ENCODE measurements at regions not wholly inside any gene's neighbourhood (a gene's known extent, or its start where the extent isn't known, plus 50 kb on each side); places are given as distances from the start of the nearest gene placed in this dataset. TPM values are rescaled to one million over a fixed set of nuclear protein-coding genes. Genes with fewer than 3 reads are reported as not detected.

DNA sequence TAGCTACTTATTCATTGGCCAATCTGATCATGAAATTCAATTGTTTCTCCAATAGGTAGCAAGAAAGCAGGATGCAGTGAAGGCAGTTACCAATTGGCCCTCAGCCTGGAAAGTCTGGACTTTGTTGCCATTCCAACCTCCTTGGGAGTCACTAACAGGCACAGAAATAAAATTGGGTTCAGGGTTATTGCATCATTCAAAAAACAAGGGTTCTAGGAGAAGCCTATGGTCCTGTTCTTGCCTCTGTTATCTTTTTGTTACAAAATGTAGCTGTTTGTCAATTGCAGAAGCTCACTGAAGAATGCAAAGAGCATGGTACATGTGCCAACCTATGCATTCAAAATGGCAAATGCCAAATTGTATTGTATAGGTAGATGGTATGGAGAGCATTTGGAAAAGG, 51.0 kb upstream of the CCNG1 start:
- no peak overlapping the region for H3K4me2 ChIP-seq (ENCODE audit: insufficient read depth, low read length)
- H3K4me3 ChIP-seq (ENCODE audit: insufficient read depth, low read length), result no peak overlapping the region
- H2AFZ ChIP-seq (ENCODE audit: low read length), result no peak overlapping the region
- no peaks in the 10 kb centered on the region for H3K9me3 ChIP-seq (ENCODE audit: low read depth, low read length)
- TF ChIP-seq, protein P1, sequence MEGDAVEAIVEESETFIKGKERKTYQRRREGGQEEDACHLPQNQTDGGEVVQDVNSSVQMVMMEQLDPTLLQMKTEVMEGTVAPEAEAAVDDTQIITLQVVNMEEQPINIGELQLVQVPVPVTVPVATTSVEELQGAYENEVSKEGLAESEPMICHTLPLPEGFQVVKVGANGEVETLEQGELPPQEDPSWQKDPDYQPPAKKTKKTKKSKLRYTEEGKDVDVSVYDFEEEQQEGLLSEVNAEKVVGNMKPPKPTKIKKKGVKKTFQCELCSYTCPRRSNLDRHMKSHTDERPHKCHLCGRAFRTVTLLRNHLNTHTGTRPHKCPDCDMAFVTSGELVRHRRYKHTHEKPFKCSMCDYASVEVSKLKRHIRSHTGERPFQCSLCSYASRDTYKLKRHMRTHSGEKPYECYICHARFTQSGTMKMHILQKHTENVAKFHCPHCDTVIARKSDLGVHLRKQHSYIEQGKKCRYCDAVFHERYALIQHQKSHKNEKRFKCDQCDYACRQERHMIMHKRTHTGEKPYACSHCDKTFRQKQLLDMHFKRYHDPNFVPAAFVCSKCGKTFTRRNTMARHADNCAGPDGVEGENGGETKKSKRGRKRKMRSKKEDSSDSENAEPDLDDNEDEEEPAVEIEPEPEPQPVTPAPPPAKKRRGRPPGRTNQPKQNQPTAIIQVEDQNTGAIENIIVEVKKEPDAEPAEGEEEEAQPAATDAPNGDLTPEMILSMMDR (IDR thresholded peaks at IDR 0.05; ENCODE audit: extremely low read depth, low read depth, low read length), result no peak
- H3K4me1 ChIP-seq (ENCODE audit: insufficient read depth, low read length), result no peaks in the 10 kb centered on the region
- H3K36me3 ChIP-seq (ENCODE audit: insufficient read depth, low read length), result no peaks in the 10 kb centered on the region
- no peaks in the 10 kb centered on the region for H3K79me2 ChIP-seq (ENCODE audit: insufficient read depth, low read length)
- DNase-seq (ENCODE audit: insufficient read length, low spot score, missing footprints), result no peak
- no peaks in the 10 kb centered on the region for H3K27me3 ChIP-seq (ENCODE audit: insufficient read depth, low read length)
- no peaks in the 10 kb centered on the region for H4K20me1 ChIP-seq (ENCODE audit: insufficient read depth, low read length)
- no peak overlapping the region for H3K27ac ChIP-seq (ENCODE audit: low read depth, low read length)

DNA sequence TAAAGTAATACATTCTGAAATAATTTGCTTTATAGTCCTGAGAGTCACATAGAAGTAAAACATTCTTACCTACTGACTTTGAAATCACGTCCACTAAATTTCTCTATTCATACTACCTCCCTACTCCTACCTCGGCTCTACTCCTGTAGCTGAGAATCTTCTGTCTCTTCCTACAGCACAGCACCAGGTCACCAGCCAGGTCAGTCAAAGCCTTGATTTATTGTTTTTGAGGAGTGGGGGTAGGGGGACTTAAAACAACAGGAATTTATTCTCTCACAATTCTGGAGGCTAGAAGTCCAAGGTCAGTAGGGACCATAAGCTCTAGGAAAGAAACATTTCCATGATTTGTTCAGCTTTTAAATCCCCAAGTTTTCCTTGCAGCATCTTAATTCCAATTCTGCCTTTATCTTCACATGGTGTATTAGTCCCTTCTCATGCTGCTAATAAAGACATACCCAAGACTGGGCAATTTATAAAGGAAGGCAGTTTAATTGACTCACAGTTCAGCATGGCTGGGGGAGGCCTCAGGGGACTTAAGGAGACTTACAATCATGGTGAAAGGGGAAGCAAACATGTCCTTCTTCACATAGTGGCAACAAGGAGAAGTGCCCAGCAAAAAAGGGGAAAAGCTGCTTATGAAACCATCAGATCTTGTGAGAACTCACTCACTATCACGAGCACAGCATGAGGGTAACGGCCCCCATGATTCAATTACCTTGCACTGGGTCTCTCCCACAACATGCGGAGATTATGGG, 49.6 kb upstream of the CCNG1 start:
- no peaks in the 10 kb centered on the region for H3K9me3 ChIP-seq (ENCODE audit: low read depth, low read length)
- no peaks in the 10 kb centered on the region for H3K27me3 ChIP-seq (ENCODE audit: insufficient read depth, low read length)
- H3K27ac ChIP-seq (ENCODE audit: low read depth, low read length), result no peak overlapping the region
- H4K20me1 ChIP-seq (ENCODE audit: insufficient read depth, low read length), result no peaks in the 10 kb centered on the region
- H3K4me1 ChIP-seq (ENCODE audit: insufficient read depth, low read length), result no peaks in the 10 kb centered on the region
- TF ChIP-seq, protein P1 (IDR thresholded peaks at IDR 0.05; ENCODE audit: extremely low read depth, low read depth, low read length), result no peak
- no peak overlapping the region for H3K4me3 ChIP-seq (ENCODE audit: insufficient read depth, low read length)
- no peaks in the 10 kb centered on the region for H3K79me2 ChIP-seq (ENCODE audit: insufficient read depth, low read length)
- H3K36me3 ChIP-seq (ENCODE audit: insufficient read depth, low read length), result no peaks in the 10 kb centered on the region
- no peak for DNase-seq (ENCODE audit: insufficient read length, low spot score, missing footprints)
- H2AFZ ChIP-seq (ENCODE audit: low read length), result no peak overlapping the region
- H3K4me2 ChIP-seq (ENCODE audit: insufficient read depth, low read length), result no peak overlapping the region

Small RNA genes in the stretch of these regions (small RNA-seq; reads per million reads assigned to genes)
- not detected for gene RNU6-164P

Measured in osteoblast (primary cell).